Psoas muscle (tissue), 7 donors: ENCODE measurements at regions not wholly inside any gene's neighbourhood (a gene's known extent, or its start where the extent isn't known, plus 50 kb on each side); places are given as distances from the start of the nearest gene placed in this dataset.
A peak's percentile ranks its signal among the peaks of the same experiment; 100 is the strongest.

Experiments
- ATAC-seq, 4 donors: fragments of 200-7000 bp; cut with Tn5 transposase; one replicate each; pipeline ENCODE4 v1.9.1; 2020; ENCODE audit warnings: moderate library complexity in 3 of 4, mild to moderate bottlenecking in 2 of 4
- DNase-seq, 2 donors: peaks; one replicate each; pipeline ENCODE4 v3.0.0-alpha.2; 2020
- H3K27ac ChIP-seq: fragments of 200-600 bp; one replicate; pipeline ENCODE4 v1.8.0; 2022
- H3K27me3 ChIP-seq, 3 donors: fragments of 200-600 bp in 1 of 3; one replicate each; pipeline versions ENCODE4 v1.6.1 to v1.8.0; 2013 to 2022; ENCODE audit warnings: low read length in 2 of 3, mild to moderate bottlenecking in 2 of 3, moderate library complexity in 1 of 3; ENCODE audit not compliant: insufficient read depth in 3 of 3
- H3K36me3 ChIP-seq, 2 donors: fragments of 200-600 bp in 1 of 2; one replicate each; pipeline versions ENCODE4 v1.6.1 to v1.8.0; 2013 to 2022; ENCODE audit warnings: low read depth in 1 of 2, mild to moderate bottlenecking in 1 of 2, moderate library complexity in 1 of 2; ENCODE audit not compliant: insufficient read depth in 1 of 2
- H3K4me1 ChIP-seq: fragments of 200-600 bp; one replicate; pipeline ENCODE4 v1.8.0; 2022
- H3K4me3 ChIP-seq: fragments of 200-600 bp; one replicate; pipeline ENCODE4 v1.8.0; 2022; ENCODE audit warnings: mild to moderate bottlenecking
- H3K9me3 ChIP-seq: fragments of 200-600 bp; one replicate; pipeline ENCODE4 v1.8.0; 2022
- CTCF ChIP-seq: fragments of 200-600 bp; IDR thresholded peaks from one replicate; pipeline ENCODE4 v1.8.0; 2022; ENCODE audit warnings: antibody characterized with exemption
- WGBS, 3 donors: extraction: QIAGEN DNeasy Blood & Tissue Kit; methylation state at CpG; one replicate each; pipeline versions ENCODE4 v1.1.6 to v1.1.7; 2013; 5-methylcytosine and 5-hydroxymethylcytosine counted together
- intact Hi-C, 2 donors: fragments of 100-400 bp; cut with DNase I; formaldehyde crosslinking; loops; one replicate each; pipeline versions ENCODE4 v1.11.0 to v1.14.2; 2022
- donor health status: healthy with polysubstance abuse.
- donor health status: DM: no; HTN: no; CAD: no; lungs with moderate emphysema.
- donor health status: Bipolar disorder and iron deficiency.
- donor health status: healthy.
- donor health status: DM: yes; HTN: yes; CAD: no.
- donor health status: DM: no; HTN: no; CAD: no.
- donor health status: DM: yes; HTN: yes; CAD: no.

GRCh38 chr20:5696011-5696559 is 54.1 kb upstream of the SHLD1 start:
- Histone ChIP-seq H3K9me3 (no peaks in the 10 kb centered on the region), H3K4me1 (no peaks in the 10 kb centered on the region), H3K36me3 (no peaks in the 10 kb centered on the region), H3K4me3 (no peak overlapping the region), H3K27me3 (no peaks in the 10 kb centered on the region), H3K27ac (peak overlapping the region; percentile 37)
- intact Hi-C loops: no loop called here
- ATAC-seq (peak; percentile 80 to 96 (median 94)), DNase-seq (peak; percentile 28 to 64)
- WGBS, 3 donors: 18 to 48% (median 23%) methylated on average over 7 of the region's 7 CpGs
- no peak for TF ChIP-seq CTCF

GRCh38 chr20:5691918-5692618 is 58.1 kb upstream of the SHLD1 start:
- Histone ChIP-seq H3K9me3 (no peaks in the 10 kb centered on the region), H3K4me1 (no peaks in the 10 kb centered on the region), H3K27ac (no peak overlapping the region), H3K36me3 (no peaks in the 10 kb centered on the region), H3K4me3 (no peak overlapping the region), H3K27me3 (no peaks in the 10 kb centered on the region)
- TF ChIP-seq CTCF: no peak
- intact Hi-C loops: no loop called here
- DNase-seq: no peak
- 83 to 92% (median 86%) methylated on average over 9 of the region's 9 CpGs for WGBS, 3 donors
- no peak for ATAC-seq

- Histone ChIP-seq H3K27me3 (no peaks in the 10 kb centered on the region), H3K27ac (no peak overlapping the region), H3K36me3 (no peaks in the 10 kb centered on the region), H3K4me3 (no peak overlapping the region), H3K9me3 (no peaks in the 10 kb centered on the region), H3K4me1 (no peaks in the 10 kb centered on the region)
- ATAC-seq (no peak), DNase-seq (no peak)
- intact Hi-C loops: no loop called here
- no peak for TF ChIP-seq CTCF
- 69 to 79% (median 71%) methylated on average over 6 of the region's 6 CpGs for WGBS, 3 donors
Observed at GRCh38 chr20:5689463-5689862, 60.7 kb upstream of the SHLD1 start.

GRCh38 chr20:5688431-5688972 is 61.7 kb upstream of the SHLD1 start:
- no peak for ATAC-seq

More at GRCh38 chr20:5688431-5688972, 61.7 kb upstream of the SHLD1 start:
- no peak for DNase-seq
- no peaks in the 10 kb centered on the region for H3K27me3 ChIP-seq
- H3K9me3 ChIP-seq: no peaks in the 10 kb centered on the region
- 55 to 62% (median 61%) methylated on average over 12 of the region's 12 CpGs for WGBS, 3 donors
- no peaks in the 10 kb centered on the region for H3K36me3 ChIP-seq
- TF ChIP-seq CTCF: no peak
- H3K4me1 ChIP-seq: no peaks in the 10 kb centered on the region
- no peak overlapping the region for H3K27ac ChIP-seq
- intact Hi-C loops: no loop called here
- no peak overlapping the region for H3K4me3 ChIP-seq
